HEK293 (cell line): ENCODE measurements at regions not wholly inside any gene's neighbourhood (a gene's known extent, or its start where the extent isn't known, plus 50 kb on each side); places are given as distances from the start of the nearest gene placed in this dataset.
"Not testable (repeated sequence)": the region's sequence is repeated elsewhere in the genome, so short reads cannot be mapped to it uniquely, and the experiment has no call there.

Source experiments
- GLI4 ChIP-seq: fragments of 450-650 bp; formaldehyde crosslinking; IDR thresholded peaks from 2 replicates; pipeline ENCODE4 v1.5.1; 2016; ENCODE audit warnings: missing biosample characterization, missing genetic modification characterization
- KLF8 ChIP-seq: fragments of 450-650 bp; formaldehyde crosslinking; IDR thresholded peaks from 2 replicates; pipeline ENCODE4 v1.5.1; 2016; ENCODE audit warnings: missing biosample characterization, missing genetic modification characterization
- TCF7L2 ChIP-seq: IDR thresholded peaks from 2 replicates; pipeline ENCODE4 v1.6.1; 2011; ENCODE audit warnings: low read depth, mild to moderate bottlenecking, inconsistent platforms, low read length, moderate library complexity, borderline replicate concordance
- YY1 ChIP-seq: fragments of 450-650 bp; formaldehyde crosslinking; IDR thresholded peaks from 2 replicates; pipeline ENCODE4 v1.5.1; 2018; ENCODE audit warnings: missing biosample characterization, missing genetic modification characterization
- ZEB2 ChIP-seq: fragments of 450-650 bp; formaldehyde crosslinking; IDR thresholded peaks from 2 replicates; pipeline ENCODE4 v1.5.1; 2016; ENCODE audit warnings: missing biosample characterization, missing genetic modification characterization
- ZNF133 ChIP-seq: fragments of 450-650 bp; formaldehyde crosslinking; IDR thresholded peaks from 2 replicates; pipeline ENCODE4 v1.5.1; 2016; ENCODE audit warnings: missing biosample characterization, missing genetic modification characterization
- ZNF16 ChIP-seq: fragments of 450-650 bp; formaldehyde crosslinking; IDR thresholded peaks from 2 replicates; pipeline ENCODE4 v1.5.1; 2016; ENCODE audit warnings: low read depth, missing biosample characterization, missing genetic modification characterization
- ZNF2 ChIP-seq: fragments of 450-650 bp; formaldehyde crosslinking; IDR thresholded peaks from 2 replicates; pipeline ENCODE4 v1.5.1; 2016; ENCODE audit warnings: missing biosample characterization, missing genetic modification characterization
- ZNF248 ChIP-seq: fragments of 450-650 bp; formaldehyde crosslinking; IDR thresholded peaks from 2 replicates; pipeline ENCODE4 v1.5.1; 2017; ENCODE audit warnings: missing biosample characterization, missing genetic modification characterization
- ZNF510 ChIP-seq: fragments of 450-650 bp; formaldehyde crosslinking; IDR thresholded peaks from 2 replicates; pipeline ENCODE4 v1.5.1; 2018; ENCODE audit warnings: mild to moderate bottlenecking, missing genetic modification characterization, missing biosample characterization; ENCODE audit not compliant: insufficient replicate concordance
- ZNF747 ChIP-seq: fragments of 450-650 bp; formaldehyde crosslinking; IDR thresholded peaks from 2 replicates; pipeline ENCODE4 v1.5.1; 2016; ENCODE audit warnings: missing biosample characterization, missing genetic modification characterization
- TF ChIP-seq, protein P1 (sequence below): fragments of 450-650 bp; formaldehyde crosslinking; conservative IDR thresholded peaks from 2 replicates; pipeline ENCODE4 v1.5.1; 2016; ENCODE audit warnings: low read depth, missing biosample characterization, missing genetic modification characterization
- TF ChIP-seq, protein P2 (sequence below): fragments of 450-650 bp; formaldehyde crosslinking; IDR thresholded peaks from 2 replicates; pipeline ENCODE4 v1.5.1; 2016; ENCODE audit warnings: missing biosample characterization, missing genetic modification characterization
- TF ChIP-seq, protein P3 (sequence below): fragments of 450-650 bp; IDR thresholded peaks from 2 replicates; pipeline ENCODE4 v1.5.1; 2018; ENCODE audit warnings: missing biosample characterization, mild to moderate bottlenecking, missing genetic modification characterization

DNA sequence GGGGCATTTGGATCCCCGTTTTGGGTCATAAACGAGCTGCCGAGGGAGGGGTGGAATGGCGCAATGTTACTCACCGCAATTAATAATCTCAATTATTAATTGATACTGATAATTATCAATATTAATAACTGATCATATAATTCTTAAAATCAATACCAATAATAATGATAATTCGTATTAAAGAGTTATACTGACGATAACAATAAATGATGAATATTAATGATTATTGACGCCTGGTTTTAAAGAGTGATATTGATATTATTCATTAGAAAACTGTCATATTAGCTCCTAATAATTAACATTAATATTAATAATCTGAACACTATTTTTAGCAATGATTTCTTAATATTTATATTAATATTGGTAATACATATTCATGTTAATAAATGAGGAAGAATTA, 92.4 kb downstream of the OTOP1 start:
- not testable (repeated sequence) for TF ChIP-seq ZNF133 (tag by site-specific recombination); ZNF510; TCF7L2; ZNF248 (tag by site-specific recombination); ZEB2; KLF8; GLI4 (tag by site-specific recombination); YY1 (tag by site-specific recombination); ZNF2; ZNF16; ZNF747 (tag by site-specific recombination)
- TF ChIP-seq, protein P1, sequence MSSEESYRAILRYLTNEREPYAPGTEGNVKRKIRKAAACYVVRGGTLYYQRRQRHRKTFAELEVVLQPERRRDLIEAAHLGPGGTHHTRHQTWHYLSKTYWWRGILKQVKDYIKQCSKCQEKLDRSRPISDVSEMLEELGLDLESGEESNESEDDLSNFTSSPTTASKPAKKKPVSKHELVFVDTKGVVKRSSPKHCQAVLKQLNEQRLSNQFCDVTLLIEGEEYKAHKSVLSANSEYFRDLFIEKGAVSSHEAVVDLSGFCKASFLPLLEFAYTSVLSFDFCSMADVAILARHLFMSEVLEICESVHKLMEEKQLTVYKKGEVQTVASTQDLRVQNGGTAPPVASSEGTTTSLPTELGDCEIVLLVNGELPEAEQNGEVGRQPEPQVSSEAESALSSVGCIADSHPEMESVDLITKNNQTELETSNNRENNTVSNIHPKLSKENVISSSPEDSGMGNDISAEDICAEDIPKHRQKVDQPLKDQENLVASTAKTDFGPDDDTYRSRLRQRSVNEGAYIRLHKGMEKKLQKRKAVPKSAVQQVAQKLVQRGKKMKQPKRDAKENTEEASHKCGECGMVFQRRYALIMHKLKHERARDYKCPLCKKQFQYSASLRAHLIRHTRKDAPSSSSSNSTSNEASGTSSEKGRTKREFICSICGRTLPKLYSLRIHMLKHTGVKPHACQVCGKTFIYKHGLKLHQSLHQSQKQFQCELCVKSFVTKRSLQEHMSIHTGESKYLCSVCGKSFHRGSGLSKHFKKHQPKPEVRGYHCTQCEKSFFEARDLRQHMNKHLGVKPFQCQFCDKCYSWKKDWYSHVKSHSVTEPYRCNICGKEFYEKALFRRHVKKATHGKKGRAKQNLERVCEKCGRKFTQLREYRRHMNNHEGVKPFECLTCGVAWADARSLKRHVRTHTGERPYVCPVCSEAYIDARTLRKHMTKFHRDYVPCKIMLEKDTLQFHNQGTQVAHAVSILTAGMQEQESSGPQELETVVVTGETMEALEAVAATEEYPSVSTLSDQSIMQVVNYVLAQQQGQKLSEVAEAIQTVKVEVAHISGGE (tag by site-specific recombination), result not testable (repeated sequence)
- TF ChIP-seq, protein P2, sequence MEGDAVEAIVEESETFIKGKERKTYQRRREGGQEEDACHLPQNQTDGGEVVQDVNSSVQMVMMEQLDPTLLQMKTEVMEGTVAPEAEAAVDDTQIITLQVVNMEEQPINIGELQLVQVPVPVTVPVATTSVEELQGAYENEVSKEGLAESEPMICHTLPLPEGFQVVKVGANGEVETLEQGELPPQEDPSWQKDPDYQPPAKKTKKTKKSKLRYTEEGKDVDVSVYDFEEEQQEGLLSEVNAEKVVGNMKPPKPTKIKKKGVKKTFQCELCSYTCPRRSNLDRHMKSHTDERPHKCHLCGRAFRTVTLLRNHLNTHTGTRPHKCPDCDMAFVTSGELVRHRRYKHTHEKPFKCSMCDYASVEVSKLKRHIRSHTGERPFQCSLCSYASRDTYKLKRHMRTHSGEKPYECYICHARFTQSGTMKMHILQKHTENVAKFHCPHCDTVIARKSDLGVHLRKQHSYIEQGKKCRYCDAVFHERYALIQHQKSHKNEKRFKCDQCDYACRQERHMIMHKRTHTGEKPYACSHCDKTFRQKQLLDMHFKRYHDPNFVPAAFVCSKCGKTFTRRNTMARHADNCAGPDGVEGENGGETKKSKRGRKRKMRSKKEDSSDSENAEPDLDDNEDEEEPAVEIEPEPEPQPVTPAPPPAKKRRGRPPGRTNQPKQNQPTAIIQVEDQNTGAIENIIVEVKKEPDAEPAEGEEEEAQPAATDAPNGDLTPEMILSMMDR (tag by site-specific recombination), result not testable (repeated sequence)
- TF ChIP-seq, protein P3, sequence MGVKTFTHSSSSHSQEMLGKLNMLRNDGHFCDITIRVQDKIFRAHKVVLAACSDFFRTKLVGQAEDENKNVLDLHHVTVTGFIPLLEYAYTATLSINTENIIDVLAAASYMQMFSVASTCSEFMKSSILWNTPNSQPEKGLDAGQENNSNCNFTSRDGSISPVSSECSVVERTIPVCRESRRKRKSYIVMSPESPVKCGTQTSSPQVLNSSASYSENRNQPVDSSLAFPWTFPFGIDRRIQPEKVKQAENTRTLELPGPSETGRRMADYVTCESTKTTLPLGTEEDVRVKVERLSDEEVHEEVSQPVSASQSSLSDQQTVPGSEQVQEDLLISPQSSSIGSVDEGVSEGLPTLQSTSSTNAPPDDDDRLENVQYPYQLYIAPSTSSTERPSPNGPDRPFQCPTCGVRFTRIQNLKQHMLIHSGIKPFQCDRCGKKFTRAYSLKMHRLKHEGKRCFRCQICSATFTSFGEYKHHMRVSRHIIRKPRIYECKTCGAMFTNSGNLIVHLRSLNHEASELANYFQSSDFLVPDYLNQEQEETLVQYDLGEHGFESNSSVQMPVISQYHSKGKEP, result not testable (repeated sequence)
